ENCODE measurements at regions not wholly inside any gene's neighbourhood (a gene's known extent, or its start where the extent isn't known, plus 50 kb on each side); places are given as distances from the start of the nearest gene placed in this dataset.

GRCh38 chr2:140154271-140154670 is 1374.1 kb upstream of the NXPH2 start:
- no peak for DNase-seq (ENCODE audit: low read depth)
- no peak for TF ChIP-seq CTCF (IDR thresholded peaks at IDR 0.05; ENCODE audit: insufficient read depth, low read length)
- H3K4me3 ChIP-seq (ENCODE audit: low read depth, low read length): no peak overlapping the region

DNA sequence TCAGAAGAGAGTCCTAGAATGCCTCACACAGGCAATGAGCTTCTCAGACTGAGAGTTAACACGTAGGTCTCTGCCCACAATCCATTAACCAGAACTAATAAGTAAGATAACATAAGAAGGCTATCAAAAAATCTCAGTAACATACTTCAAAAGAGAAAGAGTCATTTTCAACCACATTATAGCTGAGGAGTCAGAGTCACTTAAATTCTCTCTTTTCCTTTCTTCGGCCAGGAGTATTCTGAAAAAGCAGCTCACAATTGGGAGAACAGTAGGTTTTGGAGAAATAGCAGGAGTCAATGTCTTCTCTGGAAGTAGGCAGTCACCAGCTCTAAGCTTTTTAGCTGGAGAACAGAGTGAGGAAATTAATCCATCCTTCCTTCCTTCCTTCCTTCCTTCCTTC is 1364.4 kb upstream of the NXPH2 start:
- no peak overlapping the region for H3K4me3 ChIP-seq (ENCODE audit: low read depth, low read length)
- no peak for TF ChIP-seq CTCF (IDR thresholded peaks at IDR 0.05; ENCODE audit: insufficient read depth, low read length)
- no peak for DNase-seq (ENCODE audit: low read depth)

GRCh38 chr2:140138736-140139135 is 1358.5 kb upstream of the NXPH2 start:
- no peak for TF ChIP-seq CTCF (IDR thresholded peaks at IDR 0.05; ENCODE audit: insufficient read depth, low read length)
- no peak overlapping the region for H3K4me3 ChIP-seq (ENCODE audit: low read depth, low read length)
- DNase-seq (ENCODE audit: low read depth): no peak

DNA sequence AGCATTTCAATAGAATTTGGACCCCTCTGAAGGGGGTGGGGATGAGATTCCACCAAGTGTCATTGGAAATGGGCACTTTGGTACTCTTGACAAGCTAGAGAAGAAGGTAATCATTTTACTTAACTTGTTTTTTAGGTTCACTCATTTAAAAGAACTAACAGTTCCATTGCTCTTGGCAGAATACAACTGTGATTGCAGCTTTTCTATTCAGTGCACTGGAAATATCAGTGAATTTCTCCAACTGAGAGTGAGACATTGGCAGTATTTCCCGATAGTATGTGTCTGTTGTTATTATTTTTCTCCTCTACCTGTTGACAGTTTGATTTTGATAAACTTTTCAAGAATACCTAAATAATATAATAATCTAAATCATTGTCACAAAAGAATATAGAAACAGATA is 1356.7 kb upstream of the NXPH2 start:
- no peak for DNase-seq (ENCODE audit: low read depth)
- no peak overlapping the region for H3K4me3 ChIP-seq (ENCODE audit: low read depth, low read length)
- TF ChIP-seq CTCF (IDR thresholded peaks at IDR 0.05; ENCODE audit: insufficient read depth, low read length): no peak

DNA sequence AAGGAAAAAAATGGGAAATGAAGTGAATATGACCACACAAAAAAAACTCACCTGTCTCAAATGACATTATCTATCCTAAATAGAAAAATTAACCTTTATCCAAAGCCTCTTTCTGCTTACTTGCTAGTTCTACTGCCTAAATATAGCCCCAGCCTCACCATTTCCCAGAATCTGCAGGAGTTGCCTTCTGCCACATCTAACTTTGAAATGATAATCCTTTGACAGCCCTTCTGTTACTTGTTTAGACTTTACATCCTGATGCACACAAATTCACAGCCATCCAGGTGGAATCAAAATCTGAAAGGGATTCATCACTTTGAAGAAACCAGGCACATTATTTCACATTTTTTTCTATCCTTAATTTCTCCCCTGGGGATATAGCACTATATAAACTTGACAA is 1356.2 kb upstream of the NXPH2 start:
- TF ChIP-seq CTCF (IDR thresholded peaks at IDR 0.05; ENCODE audit: insufficient read depth, low read length): no peak
- H3K4me3 ChIP-seq (ENCODE audit: low read depth, low read length): no peak overlapping the region

GRCh38 chr2:140128909-140129308 is 1348.7 kb upstream of the NXPH2 start:
- DNase-seq (ENCODE audit: low read depth): no peak
- no peak overlapping the region for H3K4me3 ChIP-seq (ENCODE audit: low read depth, low read length)
- no peak for TF ChIP-seq CTCF (IDR thresholded peaks at IDR 0.05; ENCODE audit: insufficient read depth, low read length)

More for the DNA sequence above, 1356.2 kb upstream of the NXPH2 start:
- DNase-seq (ENCODE audit: low read depth): no peak

- no peak for TF ChIP-seq CTCF (IDR thresholded peaks at IDR 0.05; ENCODE audit: insufficient read depth, low read length)
- DNase-seq (ENCODE audit: low read depth): no peak
- H3K4me3 ChIP-seq (ENCODE audit: low read depth, low read length): no peak overlapping the region
Observed at GRCh38 chr2:140122001-140122400, 1341.8 kb upstream of the NXPH2 start.
